NT2/D1 (cell line): ENCODE measurements at regions not wholly inside any gene's neighbourhood (a gene's known extent, or its start where the extent isn't known, plus 50 kb on each side); places are given as distances from the start of the nearest gene placed in this dataset.

Experiments
- DNase-seq: peaks from one replicate; pipeline ENCODE4 v3.0.0-alpha.2; 2011; ENCODE audit warnings: low read depth, low spot score
- H3K27me3 ChIP-seq: 2 replicates; pipeline ENCODE4 v1.6.0; 2011; ENCODE audit warnings: mild to moderate bottlenecking; ENCODE audit not compliant: insufficient read length, insufficient read depth
- H3K36me3 ChIP-seq: 2 replicates; pipeline ENCODE4 v1.6.1; 2011; ENCODE audit warnings: mild to moderate bottlenecking, low read length, mixed read lengths; ENCODE audit not compliant: insufficient read depth, insufficient read length
- H3K4me1 ChIP-seq: 2 replicates; pipeline ENCODE4 v1.5.1; 2011; ENCODE audit not compliant: insufficient read depth, insufficient read length
- H3K4me3 ChIP-seq: 2 replicates; pipeline ENCODE4 v1.5.1; 2011; ENCODE audit warnings: low read depth; ENCODE audit not compliant: insufficient read length
- H3K9ac ChIP-seq: 2 replicates; pipeline ENCODE4 v1.6.0; 2011; ENCODE audit warnings: low read depth; ENCODE audit not compliant: insufficient read length
- H3K9me3 ChIP-seq: 2 replicates; pipeline ENCODE4 v1.5.1; 2011; ENCODE audit warnings: mild to moderate bottlenecking, low read length; ENCODE audit not compliant: insufficient read depth
- SUZ12 ChIP-seq: IDR thresholded peaks from 2 replicates; pipeline ENCODE4 v1.6.1; 2011; ENCODE audit not compliant: insufficient read length, insufficient read depth; ENCODE audit errors: extremely low read depth
- YY1 ChIP-seq: IDR thresholded peaks from 2 replicates; pipeline ENCODE4 v1.6.1; 2011; ENCODE audit not compliant: insufficient read length, insufficient read depth
- ZNF274 ChIP-seq: IDR thresholded peaks from 2 replicates; pipeline ENCODE4 v1.6.1; 2011; ENCODE audit warnings: mild to moderate bottlenecking, low read depth, low read length

DNA sequence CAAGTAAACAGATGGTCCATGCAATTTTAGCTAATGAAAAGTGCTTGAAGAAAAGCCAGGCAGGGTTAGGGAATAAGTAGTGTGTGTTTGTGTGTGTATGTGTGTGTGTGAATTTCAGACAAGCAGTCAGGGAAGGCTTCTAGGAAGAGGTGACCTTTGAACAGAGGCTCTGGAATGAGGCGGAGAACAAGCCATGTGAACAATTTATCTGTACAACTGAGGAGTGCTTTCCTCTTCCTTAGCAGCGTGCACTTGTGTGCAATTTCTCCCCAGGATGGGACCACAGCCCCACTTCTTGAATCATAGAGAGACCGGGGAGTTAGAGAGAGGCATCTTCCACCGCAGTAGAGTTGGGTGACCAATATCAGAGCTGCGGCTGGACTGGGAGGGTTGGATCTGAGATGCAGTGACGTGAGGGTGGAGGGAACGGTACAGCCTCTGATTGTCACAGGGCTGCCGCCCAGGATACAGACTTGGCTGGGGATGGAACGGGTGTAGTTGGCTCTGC, 69.2 kb upstream of the FAM171A1 start:
- Histone ChIP-seq H3K4me3 (no peak overlapping the region), H3K36me3 (no peaks in the 10 kb centered on the region), H3K9me3 (no peaks in the 10 kb centered on the region), H3K27me3 (peaks cover 3% of the 10 kb centered on the region), H3K9ac (no peak overlapping the region), H3K4me1 (peaks cover 3% of the 10 kb centered on the region)
- DNase-seq = no peak
- TF ChIP-seq SUZ12 (no peak), YY1 (no peak), ZNF274 (no peak)

DNA sequence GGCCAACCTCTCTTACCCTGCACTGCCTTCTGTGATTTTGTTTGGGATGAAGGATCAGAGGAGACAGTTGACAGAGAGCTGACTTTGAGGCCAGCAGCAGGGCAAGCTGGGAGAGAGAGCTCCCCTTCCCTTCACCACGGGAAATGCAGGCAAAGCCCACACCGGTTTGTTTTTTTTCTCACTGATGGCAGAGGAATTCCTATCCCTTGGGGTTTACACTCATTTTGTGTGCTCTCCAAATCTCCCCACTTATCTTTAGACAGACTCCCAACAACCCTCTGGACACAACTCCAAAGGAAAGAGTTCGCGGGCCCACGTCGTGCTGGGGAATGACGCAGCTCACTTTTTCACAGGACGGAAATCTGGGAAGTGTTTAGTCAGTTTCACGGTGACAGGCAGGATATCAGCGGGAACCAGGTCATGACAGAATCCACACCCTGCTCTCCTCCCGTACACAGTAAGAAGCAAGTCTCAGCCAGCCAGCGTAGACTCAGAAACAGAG, 68.3 kb upstream of the FAM171A1 start:
- TF ChIP-seq ZNF274 = no peak
- no peaks in the 10 kb centered on the region for H3K36me3 ChIP-seq
- H3K9me3 ChIP-seq = no peaks in the 10 kb centered on the region
- H3K4me3 ChIP-seq = no peak overlapping the region
- DNase-seq = peak; percentile 8
- peaks cover 3% of the 10 kb centered on the region for H3K4me1 ChIP-seq
- H3K27me3 ChIP-seq = peaks cover 3% of the 10 kb centered on the region
- H3K9ac ChIP-seq = no peak overlapping the region

DNA sequence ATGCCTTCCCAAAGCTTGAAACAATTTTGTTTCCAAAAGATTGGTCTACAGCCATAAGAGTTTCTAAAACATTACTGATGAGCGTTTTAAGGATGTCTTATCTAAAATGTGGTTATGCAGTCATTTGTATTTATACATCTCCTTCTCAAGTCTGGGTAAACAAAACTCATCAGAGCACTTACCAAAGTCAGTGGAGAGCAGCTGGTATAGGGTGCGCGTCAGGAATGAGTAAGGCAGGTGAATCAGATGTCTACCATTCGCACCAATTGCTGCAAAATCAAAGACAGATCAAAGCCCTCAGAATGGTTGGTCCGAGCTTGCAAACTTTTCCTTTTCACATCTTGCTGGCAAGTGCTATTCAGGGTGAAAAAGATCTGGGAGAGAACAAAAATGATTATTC, 65.6 kb upstream of the FAM171A1 start:
- Histone ChIP-seq H3K27me3 (no peaks in the 10 kb centered on the region), H3K9ac (no peak overlapping the region), H3K36me3 (no peaks in the 10 kb centered on the region), H3K4me3 (no peak overlapping the region), H3K9me3 (no peaks in the 10 kb centered on the region), H3K4me1 (peaks cover 3% of the 10 kb centered on the region)
- DNase-seq = no peak
- no peak for TF ChIP-seq ZNF274
- no peak for TF ChIP-seq SUZ12
- no peak for TF ChIP-seq YY1

DNA sequence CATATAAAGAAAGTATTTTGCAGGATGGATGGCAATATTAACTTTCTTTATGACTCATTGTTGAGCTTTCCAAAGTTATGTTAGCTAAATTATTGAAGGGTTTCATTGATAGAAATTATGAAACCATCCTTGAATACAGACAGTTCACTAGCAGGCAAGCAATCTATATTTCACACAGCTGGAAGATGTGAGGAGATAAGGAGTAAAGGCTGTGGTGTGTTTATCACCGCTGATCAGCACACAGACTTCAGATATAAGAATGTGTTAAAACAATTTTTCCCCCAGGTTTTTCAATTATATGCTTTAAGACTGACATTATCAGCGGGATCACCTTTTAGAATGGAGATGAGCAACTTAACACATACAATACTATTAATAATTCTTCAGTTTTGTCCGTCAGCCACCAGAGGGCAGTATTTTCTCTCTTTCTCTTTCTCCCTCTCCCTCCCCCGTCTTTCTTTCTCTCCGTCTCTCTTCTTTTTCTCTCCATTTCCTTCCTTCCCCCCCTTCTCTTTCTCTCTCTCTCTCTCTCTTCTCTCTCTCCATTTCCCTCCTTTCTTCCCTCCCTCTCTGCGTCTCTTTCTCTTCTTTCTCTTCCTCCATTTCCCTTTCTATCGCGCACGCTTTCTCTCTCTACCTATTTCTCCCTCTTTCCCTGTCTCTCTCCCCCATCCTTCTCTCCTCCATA, 62.9 kb upstream of the FAM171A1 start:
- H3K9ac ChIP-seq = no peak overlapping the region
- no peaks in the 10 kb centered on the region for H3K36me3 ChIP-seq
- H3K4me3 ChIP-seq = no peak overlapping the region
- TF ChIP-seq YY1 (no peak), SUZ12 (no peak), ZNF274 (no peak)
- H3K4me1 ChIP-seq = no peaks in the 10 kb centered on the region
- peak; percentile 8 for DNase-seq
- H3K9me3 ChIP-seq = no peaks in the 10 kb centered on the region
- no peaks in the 10 kb centered on the region for H3K27me3 ChIP-seq

DNA sequence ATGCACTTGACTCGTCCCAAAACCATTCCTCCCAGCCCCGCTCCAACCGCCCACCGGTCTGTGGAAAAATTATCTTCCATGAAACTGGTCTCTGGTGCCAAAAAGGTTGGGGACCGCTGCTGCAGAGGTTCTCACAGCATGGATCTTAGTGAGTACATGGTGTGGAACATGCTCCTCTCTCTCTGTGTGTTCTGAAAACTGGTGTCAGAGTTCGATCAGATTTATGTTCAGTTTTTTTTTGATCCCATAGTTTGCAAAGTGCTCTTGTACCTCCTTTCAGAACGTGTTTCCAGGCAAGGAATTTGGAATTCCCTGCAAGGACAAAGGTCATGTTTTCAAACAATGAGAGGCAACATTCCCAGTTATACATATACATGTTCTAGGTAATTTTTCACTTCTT, 61.2 kb upstream of the FAM171A1 start:
- TF ChIP-seq YY1 (no peak), SUZ12 (no peak), ZNF274 (no peak)
- Histone ChIP-seq H3K4me3 (no peak overlapping the region), H3K36me3 (no peaks in the 10 kb centered on the region), H3K9ac (no peak overlapping the region), H3K9me3 (no peaks in the 10 kb centered on the region), H3K4me1 (no peaks in the 10 kb centered on the region), H3K27me3 (no peaks in the 10 kb centered on the region)
- no peak for DNase-seq

DNA sequence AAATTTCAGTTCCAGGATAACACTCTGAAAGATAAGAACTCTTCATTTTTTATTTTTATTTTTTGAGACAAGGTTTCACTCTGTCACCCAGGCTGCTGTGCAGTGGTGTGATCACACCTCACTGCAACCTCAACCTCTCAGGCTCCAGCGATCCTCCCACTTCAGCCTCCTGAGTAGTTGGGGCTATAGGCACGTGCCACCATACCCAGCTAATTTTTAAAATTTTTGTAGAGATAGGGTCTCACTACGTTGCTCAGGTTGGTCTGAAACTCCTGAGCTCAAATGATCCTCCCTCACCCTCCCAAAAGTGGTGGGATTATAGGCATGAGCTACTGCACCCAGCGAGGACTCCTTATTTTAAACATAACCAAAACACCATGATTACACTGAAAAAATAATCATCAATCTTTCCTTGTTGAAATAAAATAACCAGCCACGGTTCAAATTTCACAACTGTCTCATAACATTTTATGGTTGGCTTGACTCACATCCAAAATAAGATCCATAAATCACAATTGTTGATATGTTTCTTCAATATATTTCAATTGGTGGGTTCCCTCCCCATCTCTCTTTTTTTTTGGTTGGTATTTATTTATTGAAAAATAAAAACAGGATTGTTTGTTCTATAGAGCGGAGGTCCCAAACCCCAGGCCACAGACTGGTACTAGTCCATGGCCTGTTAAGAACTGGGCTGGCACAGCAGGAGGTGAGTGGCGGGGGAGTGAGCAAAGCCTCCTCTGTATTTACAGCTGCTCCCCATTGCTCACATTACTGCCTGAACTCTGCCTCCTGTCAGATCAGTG, 60.1 kb upstream of the FAM171A1 start:
- no peak overlapping the region for H3K9ac ChIP-seq
- H3K27me3 ChIP-seq = no peaks in the 10 kb centered on the region
- DNase-seq = no peak
- no peaks in the 10 kb centered on the region for H3K9me3 ChIP-seq
- H3K4me3 ChIP-seq = no peak overlapping the region
- no peaks in the 10 kb centered on the region for H3K4me1 ChIP-seq
- TF ChIP-seq ZNF274 = no peak
- no peak for TF ChIP-seq YY1
- no peak for TF ChIP-seq SUZ12
- no peaks in the 10 kb centered on the region for H3K36me3 ChIP-seq

DNA sequence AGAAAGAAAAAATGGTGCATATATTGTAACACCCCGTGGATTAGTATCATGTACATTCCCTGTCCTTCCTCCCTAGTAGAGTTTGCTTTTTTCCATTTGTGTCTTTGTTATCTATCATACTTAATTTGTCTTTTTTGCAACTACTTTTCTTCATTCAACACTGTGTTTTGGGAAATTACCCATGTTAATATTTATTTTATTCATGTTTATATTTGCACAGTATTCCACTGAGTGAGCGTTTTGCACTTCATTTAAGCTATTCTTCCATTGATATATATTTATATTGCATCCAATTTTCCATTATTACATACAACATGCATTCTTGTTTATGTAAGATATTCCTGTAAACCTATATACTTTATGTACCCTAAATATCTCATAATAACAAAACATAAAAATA, 57.6 kb upstream of the FAM171A1 start:
- Histone ChIP-seq H3K9ac (no peak overlapping the region), H3K4me3 (no peak overlapping the region), H3K9me3 (no peaks in the 10 kb centered on the region), H3K36me3 (no peaks in the 10 kb centered on the region), H3K27me3 (no peaks in the 10 kb centered on the region), H3K4me1 (no peaks in the 10 kb centered on the region)
- no peak for TF ChIP-seq SUZ12
- no peak for TF ChIP-seq ZNF274
- no peak for TF ChIP-seq YY1
- no peak for DNase-seq
